HK-2 (cell line): ENCODE measurements at regions not wholly inside any gene's neighbourhood (a gene's known extent, or its start where the extent isn't known, plus 50 kb on each side); places are given as distances from the start of the nearest gene placed in this dataset.

Source experiments
- DNase-seq: peaks from one replicate; pipeline ENCODE4 v3.0.0-alpha.2; 2018; ENCODE audit not compliant: unreplicated experiment

- no peak for DNase-seq
Observed at GRCh38 chr1:80436851-80437250, 1363.9 kb upstream of the ADGRL2 start.

GRCh38 chr1:80427881-80428280 is 1372.9 kb upstream of the ADGRL2 start:
- DNase-seq: no peak

GRCh38 chr1:80424249-80424648 is 1376.5 kb upstream of the ADGRL2 start:
- DNase-seq: no peak

GRCh38 chr1:80418134-80418533 is 1382.6 kb upstream of the ADGRL2 start:
- no peak for DNase-seq

GRCh38 chr1:80417671-80418070 is 1383.1 kb upstream of the ADGRL2 start:
- no peak for DNase-seq

- DNase-seq: no peak
Observed at GRCh38 chr1:80413969-80414368, 1386.8 kb upstream of the ADGRL2 start.

- DNase-seq: no peak
Observed at GRCh38 chr1:80410233-80410632, 1390.5 kb upstream of the ADGRL2 start.

GRCh38 chr1:80403471-80403893 is 1397.0 kb upstream of the ADGRL4 start:
- no peak for DNase-seq

- DNase-seq: no peak
Observed at GRCh38 chr1:80402625-80403024, 1396.1 kb upstream of the ADGRL4 start.

- no peak for DNase-seq
Observed at GRCh38 chr1:80401757-80402156, 1395.2 kb upstream of the ADGRL4 start.

GRCh38 chr1:80392529-80392928 is 1386.0 kb upstream of the ADGRL4 start:
- no peak for DNase-seq

- DNase-seq: no peak
Observed at GRCh38 chr1:80385650-80386049, 1379.1 kb upstream of the ADGRL4 start.

GRCh38 chr1:80384959-80385358 is 1378.4 kb upstream of the ADGRL4 start:
- no peak for DNase-seq

GRCh38 chr1:80384083-80384830 is 1377.7 kb upstream of the ADGRL4 start:
- no peak for DNase-seq

- peak; percentile 50 for DNase-seq
Observed at GRCh38 chr1:80375662-80376061, 1369.1 kb upstream of the ADGRL4 start.

GRCh38 chr1:80375109-80375508 is 1368.6 kb upstream of the ADGRL4 start:
- DNase-seq: no peak

- no peak for DNase-seq
Observed at GRCh38 chr1:80369780-80370179, 1363.2 kb upstream of the ADGRL4 start.

- DNase-seq: no peak
Observed at GRCh38 chr1:80367058-80367457, 1360.5 kb upstream of the ADGRL4 start.

GRCh38 chr1:80365359-80366021 is 1359.0 kb upstream of the ADGRL4 start:
- DNase-seq: no peak

GRCh38 chr1:80363689-80364475 is 1357.4 kb upstream of the ADGRL4 start:
- DNase-seq: no peak

- DNase-seq: no peak
Observed at GRCh38 chr1:80359666-80360065, 1353.1 kb upstream of the ADGRL4 start.

GRCh38 chr1:80349218-80349617 is 1342.7 kb upstream of the ADGRL4 start:
- DNase-seq: no peak

GRCh38 chr1:80341021-80341420 is 1334.5 kb upstream of the ADGRL4 start:
- DNase-seq: no peak
